VCaP (cell line): ENCODE measurements at regions not wholly inside any gene's neighbourhood (a gene's known extent, or its start where the extent isn't known, plus 50 kb on each side); places are given as distances from the start of the nearest gene placed in this dataset.

Experiments used
- H3K27ac ChIP-seq: fragments of 450-650 bp; 2 replicates; pipeline ENCODE4 v1.5.1; 2017
- CTCF ChIP-seq: fragments of 450-650 bp; conservative IDR thresholded peaks from 2 replicates; pipeline ENCODE4 v1.5.1; 2017; ENCODE audit warnings: mild to moderate bottlenecking, moderate library complexity

GRCh38 chr7:45979275-45980180, 58.5 kb upstream of the IGFBP3 start:
- TF ChIP-seq CTCF: no peak
- H3K27ac ChIP-seq: no peak overlapping the region

GRCh38 chr7:45978731-45979211, 57.7 kb upstream of the IGFBP3 start:
- no peak overlapping the region for H3K27ac ChIP-seq
- no peak for TF ChIP-seq CTCF

GRCh38 chr7:45978010-45978681, 57.1 kb upstream of the IGFBP3 start:
- H3K27ac ChIP-seq: no peak overlapping the region
- no peak for TF ChIP-seq CTCF

GRCh38 chr7:45977256-45977780, 56.2 kb upstream of the IGFBP3 start:
- no peak for TF ChIP-seq CTCF
- H3K27ac ChIP-seq: no peak overlapping the region

- H3K27ac ChIP-seq: no peak overlapping the region
- TF ChIP-seq CTCF: no peak
Measured at GRCh38 chr7:45976485-45976856, 55.4 kb upstream of the IGFBP3 start.

GRCh38 chr7:45975847-45976484, 54.9 kb upstream of the IGFBP3 start:
- no peak for TF ChIP-seq CTCF

GRCh38 chr7:45975367-45975766, 54.3 kb upstream of the IGFBP3 start:
- H3K27ac ChIP-seq: no peak overlapping the region
- no peak for TF ChIP-seq CTCF

More at GRCh38 chr7:45975847-45976484, 54.9 kb upstream of the IGFBP3 start:
- H3K27ac ChIP-seq: no peak overlapping the region
